GM21619 (cell line): ENCODE measurements at regions not wholly inside any gene's neighbourhood (a gene's known extent, or its start where the extent isn't known, plus 50 kb on each side); places are given as distances from the start of the nearest gene placed in this dataset.

Experiments
- ATAC-seq: cut with Tn5 transposase; IDR thresholded peaks from one replicate; pipeline ENCODE4 v1.9.1; 2021; ENCODE audit not compliant: unreplicated experiment

DNA sequence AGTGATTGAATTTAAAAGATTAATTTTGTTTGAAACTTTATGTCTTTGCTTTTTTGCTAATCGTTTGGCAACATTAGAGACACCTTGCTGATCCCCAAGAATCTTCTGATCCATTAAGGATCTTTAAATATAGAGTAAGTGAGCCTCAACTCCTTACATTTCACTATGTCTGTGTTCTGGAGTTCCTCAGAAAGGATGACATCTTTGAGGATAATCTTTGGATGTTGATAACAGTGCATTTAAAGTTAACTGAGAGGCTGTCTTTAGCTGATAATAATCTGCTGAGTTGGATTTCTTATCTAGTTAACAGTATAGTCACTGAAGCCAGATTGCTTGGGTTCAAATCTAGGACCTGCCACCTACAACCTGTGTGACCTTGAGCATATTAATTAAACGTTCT, 221.6 kb upstream of the EMCN start:
- no peak for ATAC-seq

DNA sequence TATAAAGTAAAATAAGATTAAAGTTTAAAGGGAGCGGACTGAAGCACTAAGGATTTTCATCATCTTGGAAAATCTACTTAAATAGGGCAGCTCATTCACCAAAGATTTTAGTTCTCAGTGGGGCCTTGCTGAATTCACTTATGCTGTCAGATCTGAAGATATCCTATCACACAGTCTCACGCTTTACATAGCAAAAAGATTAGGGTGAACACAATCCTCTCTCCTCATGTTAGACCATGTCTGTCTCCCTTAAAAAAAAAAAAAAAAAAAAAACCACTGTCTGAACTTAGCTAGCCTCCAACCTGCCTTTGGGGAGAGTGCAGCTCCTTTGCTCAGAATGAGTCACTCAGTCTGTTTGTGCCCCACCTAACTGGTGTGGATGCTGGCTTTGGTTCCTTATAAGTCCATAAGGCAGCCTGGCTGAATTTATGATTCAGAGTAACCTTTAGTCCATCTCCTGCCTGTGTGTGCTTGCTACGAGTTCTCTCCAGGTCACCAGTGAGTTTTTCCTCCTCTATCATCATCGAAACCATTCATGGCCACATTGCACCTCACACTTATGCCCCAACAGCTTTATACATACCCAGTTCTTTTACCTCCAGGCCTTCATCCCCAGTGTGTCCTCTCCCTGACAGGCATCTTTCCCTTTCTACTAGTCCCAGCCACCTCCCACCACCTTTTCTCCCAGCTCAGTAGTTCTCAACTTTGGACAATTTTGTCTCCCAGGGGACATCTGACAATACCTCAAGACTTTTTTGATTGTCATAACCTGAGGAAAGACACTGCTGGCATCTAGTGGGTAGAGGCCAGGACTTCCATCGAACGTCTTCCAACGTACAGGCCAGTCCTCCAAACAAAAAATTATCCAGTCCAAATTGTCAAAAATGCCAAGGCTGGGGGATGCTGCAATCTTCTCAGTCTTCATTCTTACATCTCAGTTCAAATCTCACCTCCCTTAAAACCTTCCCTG, 220.7 kb upstream of the EMCN start:
- ATAC-seq, result peak; percentile 63

DNA sequence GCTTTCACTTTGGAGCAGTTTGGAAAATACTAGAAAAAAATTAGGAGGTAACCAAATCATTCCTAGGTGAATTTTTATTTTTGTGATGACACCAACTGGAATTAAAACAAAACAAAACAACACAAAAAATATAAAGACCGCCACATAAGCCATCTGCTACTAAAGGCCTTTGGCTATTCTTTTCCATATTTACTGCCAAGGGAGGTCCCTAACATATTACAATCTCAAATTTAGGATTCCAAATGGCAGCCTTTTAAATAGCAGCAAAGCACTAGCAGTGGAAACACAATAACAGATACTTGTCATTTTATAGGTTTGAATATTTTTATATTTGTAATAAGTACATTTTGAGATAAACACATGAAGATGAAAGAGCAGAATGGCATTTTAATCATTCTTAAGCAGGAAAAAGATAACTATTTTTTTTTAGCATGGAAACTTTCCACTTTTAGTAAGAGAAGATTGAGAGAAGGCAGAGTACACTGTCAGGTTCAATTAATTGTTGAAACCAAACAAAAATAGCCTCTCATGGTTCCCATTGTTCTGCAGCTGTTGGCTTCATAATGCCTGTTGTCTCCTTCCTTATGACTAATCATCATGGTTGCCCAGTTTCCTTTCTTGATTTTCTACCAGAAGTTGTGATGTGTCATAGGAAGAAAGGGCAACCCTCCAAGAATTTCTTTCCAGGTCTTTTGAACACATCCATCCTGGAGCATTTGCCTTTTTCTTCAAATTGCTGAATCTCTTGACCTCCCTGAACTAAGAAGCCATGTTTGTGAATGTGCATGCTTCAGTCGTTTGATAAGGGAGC, 219.0 kb upstream of the EMCN start:
- no peak for ATAC-seq

DNA sequence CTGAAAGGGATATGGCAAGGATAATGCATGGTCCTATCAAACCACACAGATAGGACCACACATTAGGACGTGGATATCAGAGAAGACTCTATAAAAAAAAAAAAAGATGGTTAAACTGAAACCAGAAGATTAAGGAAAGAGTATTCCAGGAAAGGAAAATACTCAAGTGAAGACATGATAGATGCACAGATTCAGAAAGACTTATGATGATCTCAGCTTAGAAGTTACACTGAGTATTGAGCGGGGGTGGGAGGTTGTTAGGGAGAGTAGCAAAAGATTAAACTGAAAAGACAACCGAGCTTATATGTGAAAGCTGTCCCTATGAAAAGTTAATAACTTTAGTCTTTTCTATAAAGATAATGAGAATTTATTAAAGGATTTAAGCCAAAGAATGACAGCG, 211.0 kb upstream of the EMCN start:
- no peak for ATAC-seq

DNA sequence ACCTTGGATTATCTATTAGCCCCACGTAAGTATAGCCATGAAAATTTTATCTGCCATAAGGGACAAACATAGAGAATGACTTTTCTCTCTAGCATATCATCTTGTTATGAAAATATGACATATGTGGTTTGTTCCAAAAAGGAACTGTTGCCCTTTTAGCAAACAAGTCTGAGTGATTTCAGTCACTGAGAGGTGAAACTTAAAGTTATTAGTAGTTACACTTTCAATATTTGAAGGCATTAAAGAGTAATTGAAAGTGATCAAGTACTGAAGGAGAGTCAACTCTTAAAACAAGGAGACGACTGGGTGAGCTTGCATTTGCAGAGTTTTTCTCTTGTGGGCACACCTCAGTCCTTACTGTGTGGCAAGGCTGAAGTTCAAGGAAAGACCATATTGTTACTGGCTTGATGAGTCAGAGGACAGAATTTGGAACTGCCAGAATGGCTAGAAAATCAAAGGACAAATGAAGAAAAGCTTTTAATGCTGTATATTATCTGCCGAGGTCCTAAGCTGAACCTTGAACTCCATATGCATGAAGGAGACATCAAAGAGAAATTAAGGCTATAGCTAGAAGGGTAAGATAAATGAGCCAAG, 205.1 kb upstream of the EMCN start:
- peak; percentile 80 for ATAC-seq

DNA sequence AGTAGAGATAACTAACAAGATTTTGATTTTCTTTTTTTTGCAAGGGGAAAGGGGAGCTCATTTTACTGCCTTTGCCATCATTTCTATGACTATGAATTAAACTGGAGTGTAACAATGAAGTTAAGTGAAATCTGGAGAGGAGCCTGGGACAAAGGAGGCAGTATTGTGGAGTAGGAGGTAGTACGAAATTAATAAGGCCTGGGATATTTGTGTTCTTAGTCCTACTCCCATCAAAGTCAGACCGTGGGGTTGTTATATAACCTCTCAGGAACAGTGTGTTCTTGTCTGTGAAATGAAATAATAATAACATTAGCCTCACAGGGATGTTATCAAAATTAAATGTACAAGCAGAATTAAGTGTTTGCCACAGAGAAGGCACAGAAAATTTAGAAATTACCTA, 204.3 kb upstream of the EMCN start:
- no peak for ATAC-seq

DNA sequence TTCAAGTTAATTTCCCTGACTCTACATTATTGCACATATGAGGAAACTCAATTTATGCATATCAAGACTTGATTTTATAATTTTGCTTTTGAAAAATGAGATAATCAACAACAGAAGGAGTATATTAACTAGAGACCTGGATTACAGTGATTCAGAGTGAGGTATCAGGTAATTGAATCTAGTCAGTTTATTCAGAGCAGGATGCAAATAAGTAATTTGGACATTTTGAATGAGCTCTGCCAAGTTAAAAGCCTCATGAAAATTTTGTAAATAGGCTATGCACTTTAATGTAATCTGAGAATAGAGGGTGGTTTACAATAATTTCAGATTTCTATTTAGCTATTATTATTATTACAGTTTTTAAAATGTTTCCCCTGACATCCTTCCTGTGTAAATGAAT, 203.7 kb upstream of the EMCN start:
- no peak for ATAC-seq

DNA sequence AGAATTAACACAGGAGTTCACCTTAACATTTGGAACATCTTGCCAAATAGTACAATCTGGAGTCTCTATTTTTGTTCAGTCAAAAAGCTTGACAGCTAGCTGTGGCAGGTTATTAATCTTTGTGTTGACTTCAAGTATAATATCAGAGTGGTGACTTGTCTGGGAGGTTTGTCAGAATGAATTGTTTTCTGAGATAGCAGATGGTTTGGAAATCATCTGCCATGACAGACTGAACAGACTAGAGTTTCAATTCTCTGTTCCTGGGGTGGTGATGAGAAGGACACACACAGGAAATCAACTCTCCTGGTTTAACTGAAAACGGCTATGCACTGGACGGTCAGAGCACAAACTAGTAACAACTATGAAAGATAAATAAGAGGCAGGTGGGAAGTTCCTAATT, 203.3 kb upstream of the EMCN start:
- ATAC-seq, result no peak

DNA sequence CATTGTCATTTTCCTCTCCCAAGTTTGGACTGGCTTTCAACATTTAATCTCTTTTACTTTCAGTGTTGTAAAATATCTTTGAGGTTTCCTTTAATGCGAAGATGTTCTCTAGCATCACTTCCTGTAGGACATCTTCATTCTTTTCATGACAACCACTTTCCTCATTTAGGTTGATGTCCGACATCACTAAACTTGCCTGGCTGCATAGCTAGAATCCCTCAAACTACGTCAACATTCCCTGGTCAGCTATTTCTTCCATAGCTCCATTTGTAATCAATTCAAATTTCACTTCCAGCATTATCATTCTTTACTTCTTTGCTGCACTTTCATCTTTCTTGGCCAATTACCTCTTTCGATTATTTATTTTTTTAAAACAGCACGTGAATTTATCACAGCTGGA, 198.6 kb upstream of the EMCN start:
- ATAC-seq, result no peak

DNA sequence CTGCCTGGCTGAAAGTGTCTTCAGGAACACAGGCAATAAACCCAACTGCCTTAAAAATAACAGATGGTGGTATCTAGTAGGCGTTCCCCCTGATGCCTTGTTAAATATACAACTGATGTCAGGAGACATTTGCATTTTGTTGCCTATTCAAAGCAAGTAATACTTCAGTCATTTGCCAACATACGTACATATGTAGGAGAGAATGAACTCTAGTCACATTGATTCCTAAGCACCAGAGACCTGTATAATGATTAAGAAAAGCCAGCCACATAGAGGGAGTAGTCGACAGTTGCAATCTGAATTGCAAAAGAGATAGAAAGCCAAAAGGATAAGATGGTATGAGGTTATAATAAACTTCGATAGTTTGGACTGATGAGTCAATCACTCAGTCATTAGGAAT, 191.0 kb upstream of the EMCN start:
- no peak for ATAC-seq

DNA sequence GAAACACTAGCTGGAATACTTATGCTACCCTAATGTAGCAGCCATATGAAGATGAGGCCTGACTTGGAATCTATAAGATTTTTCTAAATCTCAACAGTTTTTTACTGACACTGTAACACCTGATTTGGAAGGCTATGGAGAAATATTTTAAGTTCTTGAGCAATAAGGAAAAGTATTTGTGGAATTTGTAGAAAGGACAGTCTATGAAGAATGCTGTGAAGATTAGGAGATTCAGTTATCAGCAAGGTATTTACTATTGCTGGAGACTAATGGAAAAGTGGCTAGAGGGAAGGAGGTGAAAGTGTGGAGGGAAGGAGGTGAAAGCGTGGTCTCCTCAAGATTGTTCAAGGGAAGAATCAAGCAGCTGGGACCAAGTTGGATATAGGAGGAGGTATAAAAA, 190.0 kb upstream of the EMCN start:
- no peak for ATAC-seq

DNA sequence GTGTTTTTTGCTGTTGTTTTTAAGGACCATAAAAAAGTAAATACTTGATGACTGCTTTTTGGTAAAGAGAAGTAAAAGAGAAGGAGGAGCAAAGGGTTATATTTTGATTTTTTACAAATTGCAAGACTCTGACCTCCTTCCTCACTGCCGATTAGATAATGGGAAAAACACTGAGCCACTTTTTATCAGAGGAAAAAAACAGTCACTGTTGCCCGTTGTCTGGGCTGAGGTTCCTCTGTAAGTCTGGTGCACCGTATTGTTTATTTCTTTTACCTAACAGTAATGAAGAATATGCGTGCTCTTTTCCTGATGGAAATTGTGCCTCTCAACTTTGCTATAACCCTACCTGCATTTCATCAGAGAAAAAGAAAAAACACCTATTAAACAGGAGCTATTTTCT, 178.7 kb upstream of the EMCN start:
- ATAC-seq, result no peak

DNA sequence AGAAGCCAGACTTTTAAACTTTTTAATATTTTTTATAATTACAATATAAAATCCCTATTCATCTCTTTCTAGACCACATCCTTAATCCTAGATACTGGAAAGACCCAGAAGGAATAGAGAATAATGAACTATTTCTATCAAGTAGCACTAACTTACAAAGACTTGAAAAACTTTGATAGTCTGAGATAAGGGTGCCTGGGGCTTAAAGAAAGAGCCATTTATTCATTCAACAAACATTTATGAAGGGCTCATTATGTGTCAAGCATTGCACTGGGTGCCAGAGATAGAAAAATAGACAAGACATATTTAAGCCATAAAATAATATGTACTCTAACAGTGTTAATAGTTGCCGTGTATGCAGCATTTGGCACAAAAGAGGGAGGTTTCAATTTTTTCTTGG, 178.0 kb upstream of the EMCN start:
- ATAC-seq, result no peak

DNA sequence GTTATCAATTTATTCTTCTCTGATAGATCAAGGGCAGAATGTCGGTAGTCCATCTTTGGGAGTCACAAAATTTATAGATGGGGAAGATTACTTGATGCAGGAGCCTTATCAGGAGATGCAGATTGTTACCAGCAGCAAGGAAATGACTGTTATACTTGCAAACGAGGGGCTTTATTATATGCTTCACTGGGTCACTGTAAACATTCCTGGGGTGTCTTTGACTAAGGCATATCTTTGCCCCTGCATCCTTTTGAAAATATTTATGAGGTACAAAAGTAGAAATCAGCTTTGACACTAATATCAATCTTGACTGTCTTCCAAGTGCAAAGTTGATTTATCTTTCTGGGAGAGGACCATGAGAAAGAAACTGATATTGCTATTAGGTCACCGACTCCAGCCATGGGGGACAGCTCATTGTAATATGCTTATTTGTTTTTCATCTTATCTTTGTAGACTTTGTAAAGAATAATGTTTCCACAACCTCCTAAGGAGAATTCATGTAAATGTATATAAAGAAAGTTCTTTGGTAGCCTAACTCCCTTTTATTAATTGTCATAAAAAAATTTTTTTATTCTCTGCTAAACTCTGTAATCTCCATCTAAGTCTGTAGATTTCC, 177.3 kb upstream of the EMCN start:
- no peak for ATAC-seq

DNA sequence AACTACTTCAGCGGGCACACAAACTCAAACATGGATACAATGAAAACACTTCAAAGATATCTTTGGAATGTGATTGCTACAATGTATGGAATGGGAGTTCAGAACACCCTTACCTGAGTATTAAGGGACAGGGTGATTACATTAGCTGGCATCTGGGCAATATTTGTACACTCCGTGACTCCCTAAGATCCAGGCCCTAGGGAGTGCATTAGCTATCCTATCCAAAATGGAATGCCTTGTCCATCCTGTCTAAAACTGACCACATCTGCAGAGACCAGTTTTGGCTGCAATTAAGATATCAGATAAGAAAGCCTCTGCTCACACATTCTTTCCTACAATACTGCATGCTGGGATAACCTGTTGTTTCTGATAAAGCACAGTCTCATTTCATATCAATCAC, 176.6 kb upstream of the EMCN start:
- ATAC-seq, result no peak

DNA sequence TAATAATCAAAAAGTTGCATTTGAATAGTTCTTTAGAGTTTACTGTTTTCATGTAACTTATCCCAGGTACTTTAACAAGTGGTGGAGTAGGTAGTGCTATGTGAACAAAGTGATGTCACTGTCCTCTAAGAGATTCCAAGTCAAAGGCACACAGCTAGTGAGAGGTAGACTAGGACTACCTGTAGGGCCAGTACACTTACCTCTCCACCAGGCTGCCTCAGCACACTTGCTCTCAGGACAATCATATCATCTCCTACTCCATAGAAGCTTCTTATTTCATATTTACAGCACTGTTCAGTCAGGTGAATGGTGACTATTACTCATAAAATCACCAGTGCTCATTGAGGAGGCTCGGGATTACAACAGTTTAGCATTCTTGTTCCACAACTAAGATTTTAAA, 173.0 kb upstream of the EMCN start:
- ATAC-seq, result no peak

DNA sequence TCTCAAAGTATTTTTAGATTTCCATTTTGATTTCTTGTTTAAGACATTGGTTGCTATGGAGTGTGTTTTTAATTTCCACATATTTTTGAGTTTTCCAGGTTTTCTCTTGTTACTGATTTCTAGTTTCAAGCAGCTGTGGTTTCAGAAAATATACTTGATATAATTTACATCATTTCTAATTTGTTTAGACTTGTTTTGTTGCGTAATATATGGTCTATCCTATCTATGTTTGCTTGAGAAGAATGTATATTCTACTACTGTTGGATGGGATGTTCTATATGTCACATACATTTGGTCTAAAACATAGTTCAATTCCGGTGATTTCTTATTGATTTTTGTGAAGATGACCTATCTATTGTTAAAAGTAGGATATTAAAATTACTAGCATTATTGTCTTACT, 170.5 kb upstream of the EMCN start:
- ATAC-seq, result no peak

DNA sequence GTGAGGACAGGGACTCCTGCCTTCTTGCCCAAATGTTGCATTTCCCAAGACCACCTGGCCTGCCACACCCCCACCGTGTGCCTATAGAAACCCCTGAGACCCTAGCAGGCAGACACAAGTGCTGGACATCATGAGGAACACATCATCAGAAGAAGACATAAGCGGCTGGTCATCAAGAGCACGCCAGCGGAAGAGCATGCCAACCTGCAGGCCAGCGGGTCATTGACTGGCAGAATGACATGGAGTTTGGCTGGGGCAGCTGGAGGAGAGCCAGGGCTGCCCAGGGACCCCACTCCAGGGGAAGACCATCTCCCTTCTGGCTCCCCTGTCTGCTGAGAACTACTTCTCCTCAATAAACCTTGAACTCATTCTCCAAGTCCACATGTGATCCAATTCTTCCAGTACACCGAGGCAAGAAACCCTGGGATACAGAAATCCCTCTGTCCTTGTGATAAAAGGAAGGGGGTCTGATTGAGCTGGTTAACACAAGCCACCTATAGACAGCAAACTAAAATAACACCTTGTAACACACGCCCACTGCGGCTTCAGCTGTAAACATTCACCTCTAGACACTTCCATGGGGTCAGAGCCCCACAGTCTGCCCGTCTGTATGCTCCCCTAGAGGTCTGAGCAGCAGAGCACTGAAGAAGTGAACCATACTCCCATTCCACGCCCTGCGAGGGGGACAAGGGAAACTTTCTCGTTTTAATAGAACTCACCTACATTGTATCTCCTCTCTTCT, 164.8 kb upstream of the EMCN start:
- no peak for ATAC-seq

DNA sequence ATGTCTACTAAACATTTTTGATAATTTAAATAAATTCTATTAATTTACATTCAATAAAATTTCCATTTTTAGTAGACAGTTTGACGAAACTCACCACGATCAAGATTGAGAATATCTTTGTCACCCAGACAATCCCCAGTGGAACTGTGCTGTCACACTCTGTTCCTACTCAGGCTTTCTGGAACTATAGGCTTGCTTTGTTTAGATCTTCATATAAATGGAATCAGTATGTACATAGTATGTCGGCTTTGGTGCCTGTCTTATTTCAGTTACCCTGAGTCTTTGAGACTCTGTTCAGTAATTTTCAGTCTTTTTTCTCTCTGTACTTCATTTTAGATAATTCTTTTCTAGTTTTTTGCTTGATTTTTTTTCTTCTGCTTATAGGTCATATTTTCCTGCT, 163.5 kb upstream of the EMCN start:
- ATAC-seq, result no peak

DNA sequence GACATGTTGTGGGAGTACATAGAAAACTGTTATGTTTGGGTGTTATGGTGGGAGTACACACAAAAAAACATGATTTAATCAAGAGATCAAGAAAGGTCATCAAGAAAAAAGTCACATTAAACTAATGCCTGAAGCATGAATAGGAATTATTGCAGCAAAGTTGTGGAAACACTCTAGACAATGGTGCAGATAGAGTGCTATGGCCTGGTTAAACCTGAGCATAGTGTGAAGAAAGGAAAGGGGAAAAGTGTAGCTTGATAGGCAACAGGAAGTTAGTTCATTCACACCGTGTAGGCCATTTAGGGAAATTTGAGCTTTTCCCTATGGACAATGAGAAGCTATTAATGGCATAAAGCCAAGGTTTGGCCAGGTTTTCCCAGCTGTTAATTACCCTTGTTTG, 162.1 kb upstream of the EMCN start:
- ATAC-seq, result no peak

DNA sequence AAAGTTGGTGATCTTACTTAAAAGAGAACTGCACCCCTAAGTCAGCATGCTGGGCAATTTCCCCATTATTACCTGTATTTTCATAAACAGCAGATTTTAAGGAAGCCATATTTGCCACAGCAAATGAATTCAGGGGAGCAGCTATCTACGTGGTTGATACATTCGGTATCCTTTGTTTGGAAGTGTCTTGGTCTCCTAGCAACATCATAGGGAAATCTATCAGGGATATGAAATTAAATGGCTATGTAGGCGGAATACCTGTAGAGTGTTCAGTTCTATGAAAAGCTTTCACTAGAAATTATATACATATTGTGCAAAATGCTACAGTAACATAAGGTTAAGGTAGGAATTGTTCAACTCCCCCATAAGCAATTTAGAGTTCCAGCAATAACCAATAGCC, 157.2 kb upstream of the EMCN start:
- no peak for ATAC-seq
